ENCODE measurements at regions not wholly inside any gene's neighbourhood (a gene's known extent, or its start where the extent isn't known, plus 50 kb on each side); places are given as distances from the start of the nearest gene placed in this dataset.

- Histone ChIP-seq H3K9me3 (no peaks in the 10 kb centered on the region), H3K4me1 (peaks cover 0 to 7% (median 2%) of the 10 kb centered on the region in 6 donors), H3K27ac (no peak overlapping the region), H3K27me3 (replicated peaks in 1 of 7) (peaks cover 0 to 22% (median 0%) of the 10 kb centered on the region in 7 donors), H3K36me3 (no peaks in the 10 kb centered on the region), H3K4me3 (no peak overlapping the region)
- TF ChIP-seq CTCF (IDR thresholded peaks at IDR 0.05 in 8 of 11, conservative IDR thresholded peaks at IDR 0.05 in 3 of 11) (no peak), POLR2A (IDR thresholded peaks at IDR 0.05) (no peak), POLR2AphosphoS5 (IDR thresholded peaks at IDR 0.05) (no peak)
- intact Hi-C loops (cut with DNase I; ENCODE audit: low total_unique reads), result no loop called here
- no peak for DNase-seq
- WGBS, 5 donors, result 83 to 87% (median 85%) methylated on average over 7 of the region's 7 CpGs
Observed at GRCh38 chr2:104431701-104432121, 422.2 kb upstream of the POU3F3 start.

- Histone ChIP-seq H3K4me1 (peaks cover 0 to 7% (median 2%) of the 10 kb centered on the region in 6 donors), H3K27me3 (replicated peaks in 1 of 7) (peaks cover 0 to 22% (median 0%) of the 10 kb centered on the region in 7 donors), H3K36me3 (no peaks in the 10 kb centered on the region), H3K9me3 (no peaks in the 10 kb centered on the region), H3K27ac (no peak overlapping the region), H3K4me3 (no peak overlapping the region)
- intact Hi-C loops (cut with DNase I; ENCODE audit: low total_unique reads), result no loop called here
- TF ChIP-seq POLR2AphosphoS5 (IDR thresholded peaks at IDR 0.05) (no peak), POLR2A (IDR thresholded peaks at IDR 0.05) (no peak), CTCF (IDR thresholded peaks at IDR 0.05 in 8 of 11, conservative IDR thresholded peaks at IDR 0.05 in 3 of 11) (no peak)
- 70 to 87% (median 81%) methylated on average over 5 of the region's 5 CpGs for WGBS, 5 donors
- DNase-seq, result no peak
Observed at GRCh38 chr2:104432401-104432800, 421.5 kb upstream of the POU3F3 start.

- no peak for DNase-seq
- intact Hi-C loops (cut with DNase I; ENCODE audit: low total_unique reads), result no loop called here
- H3K9me3 ChIP-seq, result no peaks in the 10 kb centered on the region
- peaks cover 0 to 22% (median 0%) of the 10 kb centered on the region in 7 donors for H3K27me3 ChIP-seq (replicated peaks in 1 of 7)
- no peak overlapping the region for H3K27ac ChIP-seq
- no peaks in the 10 kb centered on the region for H3K36me3 ChIP-seq
- TF ChIP-seq CTCF (IDR thresholded peaks at IDR 0.05 in 8 of 11, conservative IDR thresholded peaks at IDR 0.05 in 3 of 11) (no peak), POLR2AphosphoS5 (IDR thresholded peaks at IDR 0.05) (no peak), POLR2A (IDR thresholded peaks at IDR 0.05) (no peak)
- H3K4me3 ChIP-seq, result no peak overlapping the region
- H3K4me1 ChIP-seq, result peaks cover 0 to 7% (median 2%) of the 10 kb centered on the region in 6 donors
- 82 to 96% (median 90%) methylated on average over 2 of the region's 2 CpGs for WGBS, 5 donors
Observed at GRCh38 chr2:104432991-104433390, 420.9 kb upstream of the POU3F3 start.

- Histone ChIP-seq H3K4me1 (peaks cover 0 to 7% (median 2%) of the 10 kb centered on the region in 6 donors), H3K36me3 (no peaks in the 10 kb centered on the region), H3K4me3 (no peak overlapping the region), H3K27ac (no peak overlapping the region), H3K27me3 (replicated peaks in 1 of 7) (peaks cover 0 to 22% (median 0%) of the 10 kb centered on the region in 7 donors), H3K9me3 (no peaks in the 10 kb centered on the region)
- no peak for DNase-seq
- TF ChIP-seq POLR2AphosphoS5 (IDR thresholded peaks at IDR 0.05), result no peak
- TF ChIP-seq POLR2A (IDR thresholded peaks at IDR 0.05), result no peak
- no peak for TF ChIP-seq CTCF (IDR thresholded peaks at IDR 0.05 in 8 of 11, conservative IDR thresholded peaks at IDR 0.05 in 3 of 11)
- 80 to 86% (median 83%) methylated on average over 3 of the region's 3 CpGs for WGBS, 5 donors
- intact Hi-C loops (cut with DNase I; ENCODE audit: low total_unique reads), result no loop called here
Observed at GRCh38 chr2:104433657-104434056, 420.3 kb upstream of the POU3F3 start.

All from spleen (tissue), 11 donors.